ENCODE measurements at regions not wholly inside any gene's neighbourhood (a gene's known extent, or its start where the extent isn't known, plus 50 kb on each side); places are given as distances from the start of the nearest gene placed in this dataset.

GRCh38 chr13:74084375-74084935, 49.7 kb downstream of the KLF12 start:
- Histone ChIP-seq H3K27ac (ENCODE audit: low read depth, low read length) (no peak overlapping the region), H3K4me2 (ENCODE audit: low read length) (no peak overlapping the region), H3K9ac (ENCODE audit: low read length) (no peak overlapping the region), H3K79me2 (ENCODE audit: insufficient read depth, low read length) (peaks cover 95% of the 10 kb centered on the region), H3K4me3 (ENCODE audit: insufficient read depth, low read depth, low read length) (no peak overlapping the region), H4K20me1 (ENCODE audit: insufficient read depth, low read length) (peaks cover 77% of the 10 kb centered on the region), H2AFZ (ENCODE audit: low read depth, low read length) (no peak overlapping the region), H3K4me1 (ENCODE audit: insufficient read depth, low read length) (no peaks in the 10 kb centered on the region), H3K9me3 (ENCODE audit: insufficient read depth, low read depth, low read length) (no peaks in the 10 kb centered on the region), H3K27me3 (ENCODE audit: insufficient read depth, low read length) (no peaks in the 10 kb centered on the region), H3K36me3 (ENCODE audit: insufficient read depth, low read length) (no peaks in the 10 kb centered on the region)
- TF ChIP-seq CTCF (IDR thresholded peaks at IDR 0.05; ENCODE audit: insufficient read depth, low read depth, low read length) = no peak
- TF ChIP-seq EZH2 (IDR thresholded peaks at IDR 0.05; ENCODE audit: insufficient read depth, low read length) = no peak
- Mint-ChIP-seq H3K36me3 (ENCODE audit: low read depth, unreplicated experiment) (peaks cover 5% of the 10 kb centered on the region), H3K9me3 (ENCODE audit: unreplicated experiment) (peaks cover 3% of the 10 kb centered on the region), H3K4me3 (ENCODE audit: unreplicated experiment) (no peak overlapping the region), H3K27ac (ENCODE audit: unreplicated experiment) (no peak overlapping the region), H3K27me3 (ENCODE audit: low read depth, unreplicated experiment) (no peaks in the 10 kb centered on the region), H3K4me1 (ENCODE audit: low read depth, unreplicated experiment) (peaks cover 12% of the 10 kb centered on the region)
- DNase-seq (ENCODE audit: low read depth) (no peak), FAIRE-seq (no peak)

- no peak for DNase-seq (ENCODE audit: low read depth)
- FAIRE-seq = no peak
- H3K4me3 Mint-ChIP-seq (ENCODE audit: unreplicated experiment) = no peak overlapping the region
- no peak overlapping the region for H3K27ac Mint-ChIP-seq (ENCODE audit: unreplicated experiment)
- Histone ChIP-seq H3K27me3 (ENCODE audit: insufficient read depth, low read length) (no peaks in the 10 kb centered on the region), H2AFZ (ENCODE audit: low read depth, low read length) (no peak overlapping the region), H3K79me2 (ENCODE audit: insufficient read depth, low read length) (peaks cover 95% of the 10 kb centered on the region), H3K4me2 (ENCODE audit: low read length) (no peak overlapping the region), H3K27ac (ENCODE audit: low read depth, low read length) (no peak overlapping the region), H3K4me1 (ENCODE audit: insufficient read depth, low read length) (no peaks in the 10 kb centered on the region), H3K36me3 (ENCODE audit: insufficient read depth, low read length) (no peaks in the 10 kb centered on the region), H3K4me3 (ENCODE audit: insufficient read depth, low read depth, low read length) (no peak overlapping the region), H4K20me1 (ENCODE audit: insufficient read depth, low read length) (peaks cover 77% of the 10 kb centered on the region), H3K9me3 (ENCODE audit: insufficient read depth, low read depth, low read length) (no peaks in the 10 kb centered on the region), H3K9ac (ENCODE audit: low read length) (no peak overlapping the region)
- peaks cover 3% of the 10 kb centered on the region for H3K9me3 Mint-ChIP-seq (ENCODE audit: unreplicated experiment)
- peaks cover 7% of the 10 kb centered on the region for H3K36me3 Mint-ChIP-seq (ENCODE audit: low read depth, unreplicated experiment)
- H3K27me3 Mint-ChIP-seq (ENCODE audit: low read depth, unreplicated experiment) = no peaks in the 10 kb centered on the region
- TF ChIP-seq CTCF (IDR thresholded peaks at IDR 0.05; ENCODE audit: insufficient read depth, low read depth, low read length) = no peak
- H3K4me1 Mint-ChIP-seq (ENCODE audit: low read depth, unreplicated experiment) = peaks cover 16% of the 10 kb centered on the region
Observed at GRCh38 chr13:74082741-74083160, 51.5 kb downstream of the KLF12 start.

- H3K9me3 Mint-ChIP-seq (ENCODE audit: unreplicated experiment) = peaks cover 3% of the 10 kb centered on the region
- no peak overlapping the region for H3K4me3 Mint-ChIP-seq (ENCODE audit: unreplicated experiment)
- H3K4me2 ChIP-seq (ENCODE audit: low read length) = no peak overlapping the region
- H3K9me3 ChIP-seq (ENCODE audit: insufficient read depth, low read depth, low read length) = no peaks in the 10 kb centered on the region
- no peak for FAIRE-seq
- no peaks in the 10 kb centered on the region for H3K36me3 ChIP-seq (ENCODE audit: insufficient read depth, low read length)
- H3K27me3 ChIP-seq (ENCODE audit: insufficient read depth, low read length) = no peaks in the 10 kb centered on the region
- H3K27me3 Mint-ChIP-seq (ENCODE audit: low read depth, unreplicated experiment) = no peaks in the 10 kb centered on the region
- no peak overlapping the region for H3K27ac Mint-ChIP-seq (ENCODE audit: unreplicated experiment)
- peaks cover 24% of the 10 kb centered on the region for H3K4me1 Mint-ChIP-seq (ENCODE audit: low read depth, unreplicated experiment)
- H3K27ac ChIP-seq (ENCODE audit: low read depth, low read length) = no peak overlapping the region
- H3K79me2 ChIP-seq (ENCODE audit: insufficient read depth, low read length) = peaks cover 97% of the 10 kb centered on the region
- H2AFZ ChIP-seq (ENCODE audit: low read depth, low read length) = no peak overlapping the region
- no peak overlapping the region for H3K9ac ChIP-seq (ENCODE audit: low read length)
- no peak for DNase-seq (ENCODE audit: low read depth)
- TF ChIP-seq EZH2 (IDR thresholded peaks at IDR 0.05; ENCODE audit: insufficient read depth, low read length) (no peak), CTCF (IDR thresholded peaks at IDR 0.05; ENCODE audit: insufficient read depth, low read depth, low read length) (no peak)
- peaks cover 6% of the 10 kb centered on the region for H3K36me3 Mint-ChIP-seq (ENCODE audit: low read depth, unreplicated experiment)
- no peaks in the 10 kb centered on the region for H3K4me1 ChIP-seq (ENCODE audit: insufficient read depth, low read length)
- H4K20me1 ChIP-seq (ENCODE audit: insufficient read depth, low read length) = peaks cover 71% of the 10 kb centered on the region
- H3K4me3 ChIP-seq (ENCODE audit: insufficient read depth, low read depth, low read length) = no peak overlapping the region
Observed at GRCh38 chr13:74080762-74081161, 53.4 kb downstream of the KLF12 start.
